GM19240 (cell line): ENCODE measurements at regions not wholly inside any gene's neighbourhood (a gene's known extent, or its start where the extent isn't known, plus 50 kb on each side); places are given as distances from the start of the nearest gene placed in this dataset.

ENCODE experiments used
- DNase-seq: peaks from one replicate; pipeline ENCODE4 v3.0.0; 2011; ENCODE audit warnings: low spot score; ENCODE audit not compliant: insufficient read length

DNA sequence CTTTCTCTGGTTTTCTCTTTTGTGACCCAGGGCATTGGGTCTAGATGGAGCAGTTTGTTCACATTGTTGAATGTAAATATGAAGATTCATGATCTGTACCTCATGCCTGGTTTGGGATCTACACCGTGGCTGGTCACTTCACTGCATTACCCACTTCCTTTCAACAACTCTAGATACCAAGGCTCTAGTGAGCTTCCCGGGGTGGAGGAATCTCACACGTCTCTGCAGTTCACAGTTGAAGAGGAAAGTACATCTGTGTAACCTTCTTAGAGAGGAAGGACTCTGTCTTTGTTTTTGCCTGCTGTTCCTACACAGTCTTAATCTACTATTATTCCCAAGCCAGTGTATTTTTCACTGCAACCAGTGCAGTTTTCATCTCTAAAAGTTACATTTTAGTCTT is 574.8 kb downstream of the MBD2 start:
- no peak for DNase-seq

DNA sequence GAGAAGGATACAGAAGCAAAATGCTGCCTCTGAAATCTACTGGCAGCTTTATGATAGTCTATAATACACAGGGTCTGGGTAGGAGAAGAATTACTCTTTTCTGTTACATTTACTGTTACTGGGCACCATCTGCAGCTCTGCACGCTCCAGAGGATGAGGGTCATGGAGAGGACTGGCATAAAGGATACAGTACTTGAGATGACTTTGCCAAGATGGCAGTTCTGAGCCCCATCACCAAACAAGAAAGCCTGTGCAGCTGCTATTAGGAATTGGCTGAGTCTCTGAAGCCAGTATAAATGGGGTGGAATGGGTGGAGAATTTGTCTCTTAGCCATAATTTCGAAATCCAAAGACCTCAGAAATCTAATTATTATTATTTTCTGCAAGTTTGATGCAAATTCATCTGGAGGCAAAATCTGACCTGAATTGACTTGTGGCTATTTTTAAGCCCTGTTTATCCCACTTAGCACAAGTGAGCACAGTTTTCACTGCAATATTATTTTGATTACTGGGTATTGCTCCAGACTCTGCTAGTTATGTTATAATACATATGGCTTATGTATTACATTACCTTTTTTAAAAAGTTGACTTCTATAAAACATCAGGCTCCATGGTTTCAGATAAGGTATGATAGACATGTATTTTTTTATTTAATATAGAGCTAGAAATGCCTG is 579.5 kb downstream of the MBD2 start:
- no peak for DNase-seq

DNA sequence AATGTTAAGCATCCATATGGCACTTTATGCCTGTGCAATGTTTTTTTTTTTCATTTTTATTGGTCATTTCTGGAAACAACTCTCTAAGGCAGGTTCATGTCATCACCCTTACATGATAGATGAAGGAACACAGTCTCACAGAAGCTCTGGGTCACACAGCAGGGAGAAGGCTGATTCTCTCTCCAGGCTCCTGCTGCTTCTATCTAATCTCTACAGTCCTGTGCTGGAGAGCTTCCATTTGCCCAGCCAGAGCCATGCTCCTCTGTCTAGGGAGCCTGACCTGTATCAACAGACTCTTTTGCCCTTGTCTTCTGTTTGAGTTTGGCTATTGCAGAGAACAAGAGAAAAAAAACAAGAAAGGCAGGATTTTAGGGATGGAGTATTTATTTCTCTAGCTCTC is 584.8 kb downstream of the MBD2 start:
- DNase-seq: no peak

GRCh38 chr18:53629337-53629736 is 595.1 kb downstream of the MBD2 start:
- DNase-seq: no peak

- no peak for DNase-seq
Observed at GRCh38 chr18:53625997-53626599, 598.4 kb downstream of the MBD2 start.

DNA sequence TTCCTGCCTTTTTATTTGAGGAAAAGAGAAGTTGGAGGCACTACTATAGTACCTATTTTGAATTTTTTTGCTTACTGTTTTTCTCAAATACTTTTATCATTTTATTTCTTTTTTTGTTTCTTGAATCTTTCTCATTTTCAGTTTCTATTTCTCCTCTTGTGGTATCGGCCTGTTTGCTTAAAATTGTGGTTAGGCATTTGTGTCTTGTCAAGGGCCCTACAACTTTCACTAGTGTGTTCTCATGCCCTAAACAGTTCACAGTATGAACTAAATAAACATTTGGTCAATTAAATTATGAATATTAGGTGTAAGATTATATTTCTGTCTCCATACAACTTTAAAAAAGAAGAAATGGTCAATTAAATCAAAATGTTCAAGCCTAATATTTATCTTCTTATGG is 613.5 kb downstream of the MBD2 start:
- DNase-seq: no peak

DNA sequence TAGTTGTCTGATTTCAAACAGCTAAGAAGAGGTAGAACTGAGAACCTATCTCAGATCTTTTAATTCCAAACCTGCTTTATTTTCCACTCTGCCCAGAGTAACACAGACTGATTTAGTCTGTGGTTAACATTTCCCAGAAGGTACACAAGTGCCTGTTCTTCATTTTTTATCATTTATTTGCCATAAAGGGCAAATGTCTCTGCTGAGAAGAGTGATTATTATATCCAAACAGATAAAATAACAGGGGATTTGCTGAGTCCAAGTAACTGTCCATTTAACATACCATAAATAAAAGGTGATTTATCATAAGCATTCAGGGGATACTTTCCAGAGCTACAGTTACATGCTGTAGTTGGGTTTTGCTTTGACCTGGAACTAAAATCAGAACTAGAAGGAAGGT is 617.7 kb downstream of the MBD2 start:
- DNase-seq: no peak

- DNase-seq: no peak
Observed at GRCh38 chr18:53605198-53605597, 619.3 kb downstream of the MBD2 start.

GRCh38 chr18:53603276-53603675 is 621.2 kb downstream of the MBD2 start:
- DNase-seq: no peak

GRCh38 chr18:53601344-53601743 is 623.1 kb downstream of the MBD2 start:
- no peak for DNase-seq

DNA sequence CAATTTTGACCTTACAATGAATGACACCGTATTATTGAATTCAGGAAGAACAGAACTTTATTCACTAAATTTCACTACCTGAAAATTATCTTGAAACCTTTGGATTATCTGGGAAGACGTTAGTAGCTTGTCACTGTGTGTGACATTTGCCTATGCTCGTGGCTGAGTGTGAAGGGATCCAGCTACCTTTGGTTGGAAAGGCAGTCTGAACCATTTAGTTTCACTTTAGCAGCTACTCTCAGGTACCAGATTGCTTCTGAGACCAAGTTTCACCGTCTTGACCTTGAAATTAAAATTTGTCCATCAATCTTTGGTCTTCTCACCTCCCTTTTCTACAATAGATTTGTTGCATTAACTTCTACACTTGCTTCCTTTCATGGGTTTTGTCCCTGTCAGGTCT is 637.5 kb downstream of the MBD2 start:
- DNase-seq: no peak
